LHCN-M2 (cell line): ENCODE measurements at regions not wholly inside any gene's neighbourhood (a gene's known extent, or its start where the extent isn't known, plus 50 kb on each side); places are given as distances from the start of the nearest gene placed in this dataset.
A peak's percentile ranks its signal among the peaks of the same experiment; 100 is the strongest.
"Not testable (repeated sequence)": the region's sequence is repeated elsewhere in the genome, so short reads cannot be mapped to it uniquely, and the experiment has no call there.

ENCODE experiments used
- DNase-seq: peaks from one replicate; pipeline ENCODE4 v3.0.0-alpha.2; 2012; ENCODE audit warnings: low read depth

GRCh38 chr1:96414598-96414997, 307.0 kb upstream of the PTBP2 start:
- DNase-seq, result no peak

GRCh38 chr1:96416111-96416595, 305.4 kb upstream of the PTBP2 start:
- peak; percentile 99 for DNase-seq

GRCh38 chr1:96416701-96417444, 304.7 kb upstream of the PTBP2 start:
- DNase-seq, result peak; percentile 8

- no peak for DNase-seq
These were observed 302.6 kb upstream of the PTBP2 start for GRCh38 chr1:96418969-96419368.

- DNase-seq, result peak; percentile 14
These were observed 296.7 kb upstream of the PTBP2 start for GRCh38 chr1:96424877-96425276.

GRCh38 chr1:96425382-96426129, 296.0 kb upstream of the PTBP2 start:
- DNase-seq, result no peak

- DNase-seq, result no peak
These were observed 294.0 kb upstream of the PTBP2 start for GRCh38 chr1:96427616-96428015.

- DNase-seq, result peak; percentile 16
These were observed 276.3 kb upstream of the PTBP2 start for GRCh38 chr1:96445302-96445701.

- no peak for DNase-seq
These were observed 257.5 kb upstream of the PTBP2 start for GRCh38 chr1:96464066-96464465.

GRCh38 chr1:96464522-96464921, 257.1 kb upstream of the PTBP2 start:
- DNase-seq, result no peak

- no peak for DNase-seq
These were observed 256.6 kb upstream of the PTBP2 start for GRCh38 chr1:96464991-96465390.

- DNase-seq, result no peak
These were observed 256.1 kb upstream of the PTBP2 start for GRCh38 chr1:96465441-96465840.

- no peak for DNase-seq
These were observed 254.7 kb upstream of the PTBP2 start for GRCh38 chr1:96466842-96467241.

GRCh38 chr1:96469726-96470125, 251.9 kb upstream of the PTBP2 start:
- DNase-seq, result not testable (repeated sequence)

- DNase-seq, result peak; percentile 3
These were observed 249.1 kb upstream of the PTBP2 start for GRCh38 chr1:96472471-96472870.

- DNase-seq, result peak; percentile 53
These were observed 247.7 kb upstream of the PTBP2 start for GRCh38 chr1:96473791-96474434.

- no peak for DNase-seq
These were observed 246.4 kb upstream of the PTBP2 start for GRCh38 chr1:96474985-96475743.

- no peak for DNase-seq
These were observed 245.7 kb upstream of the PTBP2 start for GRCh38 chr1:96475903-96476302.

GRCh38 chr1:96478228-96478627, 243.4 kb upstream of the PTBP2 start:
- no peak for DNase-seq

GRCh38 chr1:96481409-96481808, 240.2 kb upstream of the PTBP2 start:
- no peak for DNase-seq

- no peak for DNase-seq
These were observed 239.0 kb upstream of the PTBP2 start for GRCh38 chr1:96482616-96483015.

- DNase-seq, result peak; percentile 49
These were observed 234.2 kb upstream of the PTBP2 start for GRCh38 chr1:96487394-96487793.
